ENCODE measurements at regions not wholly inside any gene's neighbourhood (a gene's known extent, or its start where the extent isn't known, plus 50 kb on each side); places are given as distances from the start of the nearest gene placed in this dataset.

GRCh38 chr12:115042341-115042740 is 358.4 kb upstream of the TBX3 start:
- no peak for TF ChIP-seq CTCF (IDR thresholded peaks at IDR 0.05)
- no peak for TF ChIP-seq POLR2AphosphoS5 (IDR thresholded peaks at IDR 0.05)
